ENCODE measurements at regions not wholly inside any gene's neighbourhood (a gene's known extent, or its start where the extent isn't known, plus 50 kb on each side); places are given as distances from the start of the nearest gene placed in this dataset.

- TF ChIP-seq CTCF (IDR thresholded peaks at IDR 0.05) = no peak
- TF ChIP-seq POLR2A (IDR thresholded peaks at IDR 0.05; ENCODE audit: low read depth) = no peak
- TF ChIP-seq POLR2AphosphoS5 (IDR thresholded peaks at IDR 0.05) = no peak
- TF ChIP-seq EP300 (IDR thresholded peaks at IDR 0.05) = no peak
Measured at GRCh38 chr19:34595683-34596082, 81.3 kb downstream of the SCGB2B2 start.

All from esophagus muscularis mucosa (tissue), 4 donors.